GM23338 (cell line): ENCODE measurements at regions not wholly inside any gene's neighbourhood (a gene's known extent, or its start where the extent isn't known, plus 50 kb on each side); places are given as distances from the start of the nearest gene placed in this dataset.

ENCODE experiments used
- CREB1 ChIP-seq: fragments of 250-450 bp; sonication (Bioruptor Pico); IDR thresholded peaks from 2 replicates; pipeline ENCODE4 v1.5.0; 2020; ENCODE audit warnings: low read depth, mild to moderate bottlenecking, moderate library complexity
- CTCF ChIP-seq, 2 experiments: fragments of 200-600 bp in 1 of 2; sonication (generic) in 1 of 2; conservative IDR thresholded peaks; 2 replicates each; pipeline versions ENCODE4 v1.5.1 to v1.6.1; 2016 to 2017; ENCODE audit warnings: antibody characterized with exemption in 2 of 2, low read depth in 2 of 2, mild to moderate bottlenecking in 2 of 2, moderate library complexity in 1 of 2
- EZH2 ChIP-seq: fragments of 200-600 bp; sonication (generic); IDR thresholded peaks from one replicate; pipeline ENCODE4 v1.8.0; 2017; ENCODE audit warnings: antibody characterized with exemption, mild to moderate bottlenecking, low read depth; ENCODE audit not compliant: unreplicated experiment
- POLR2AphosphoS5 ChIP-seq: IDR thresholded peaks from 2 replicates; pipeline ENCODE4 v1.6.1; 2016; ENCODE audit warnings: antibody characterized with exemption, low read depth
- REST ChIP-seq: IDR thresholded peaks from one replicate; pipeline ENCODE4 v1.6.1; 2018; ENCODE audit warnings: antibody characterized with exemption; ENCODE audit not compliant: unreplicated experiment

DNA sequence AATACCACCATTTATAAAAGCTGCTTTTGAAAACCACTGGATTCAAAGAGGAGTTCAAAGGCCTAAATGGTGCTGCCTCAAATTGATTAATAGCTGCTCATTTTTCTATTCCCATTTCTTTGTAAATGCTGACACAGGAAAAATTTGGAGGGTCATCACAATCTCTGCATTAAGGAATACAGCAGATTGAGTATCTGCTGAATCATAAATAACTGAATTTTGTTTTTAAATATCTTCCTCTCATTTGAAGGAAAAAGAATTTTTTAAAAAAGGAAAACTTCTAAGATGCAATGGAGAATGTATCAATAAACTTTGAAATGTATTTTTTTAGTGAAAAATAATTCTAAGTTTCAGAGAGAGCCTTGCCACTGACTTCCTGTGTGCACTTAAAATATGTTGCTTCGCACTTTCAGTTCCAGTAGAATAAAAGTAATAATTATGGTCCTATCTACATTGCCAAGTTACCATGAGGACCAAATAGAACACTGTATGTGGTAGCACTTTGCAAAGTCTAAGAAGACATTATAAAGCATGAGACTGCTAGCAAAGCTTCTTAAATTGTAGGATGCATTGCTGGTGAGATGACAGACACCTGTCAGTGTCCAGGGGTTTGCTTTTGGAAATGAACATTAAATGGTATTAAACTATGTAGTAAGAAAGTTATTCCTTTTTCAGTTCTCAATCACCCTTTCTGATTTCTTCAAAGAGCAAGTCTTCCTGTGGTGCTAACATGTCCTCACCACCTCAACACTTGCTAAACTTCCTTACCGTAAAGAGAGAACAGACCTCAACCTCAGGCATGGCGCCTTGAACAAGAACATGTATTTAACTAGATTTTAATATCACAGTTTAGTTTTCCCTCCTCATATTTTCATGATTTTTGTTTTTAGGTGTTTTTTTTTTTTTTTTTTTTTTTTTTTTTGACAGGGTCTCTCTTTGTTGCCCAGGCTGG, 555.1 kb downstream of the EBF1 start:
- TF ChIP-seq CTCF (conservative IDR thresholded peaks at IDR 0.05; ENCODE audit: low read depth in 2 of 2) = no peak
- TF ChIP-seq EZH2 = no peak
- no peak for TF ChIP-seq POLR2AphosphoS5
- TF ChIP-seq CREB1 = no peak
- TF ChIP-seq REST = no peak
